ENCODE measurements at regions not wholly inside any gene's neighbourhood (a gene's known extent, or its start where the extent isn't known, plus 50 kb on each side); places are given as distances from the start of the nearest gene placed in this dataset.

DNA sequence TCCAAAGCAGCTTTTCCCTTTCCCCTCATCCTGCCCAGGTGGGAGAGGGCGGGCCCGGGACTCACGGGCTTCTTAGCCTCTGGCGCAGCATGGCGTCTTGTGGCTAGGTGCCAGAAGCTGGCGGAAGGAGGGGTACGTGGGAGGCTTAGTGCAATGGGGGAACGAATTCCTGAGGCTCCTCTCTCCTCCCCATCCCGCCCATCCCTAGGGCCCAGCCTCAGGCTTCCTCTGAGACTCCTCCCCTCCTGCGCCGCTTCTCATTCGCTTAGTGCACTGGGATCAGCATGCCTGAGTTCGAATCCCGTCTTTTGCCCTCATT, 297.8 kb downstream of the ZNF536 start:
- CTCF ChIA-PET = interaction anchor here (0.6 to 1.8 kb wide), 4 partner anchors 9 to 45 kb away, joined by 3 to 5 read pairs (median 4); no protein-coding TSS in a partner anchor
- TF ChIP-seq NFRKB (IDR thresholded peaks at IDR 0.05) (no peak), FOXM1 (IDR thresholded peaks at IDR 0.05; ENCODE audit: borderline replicate concordance) (no peak), ELF4 (IDR thresholded peaks at IDR 0.05) (no peak), SUZ12 (IDR thresholded peaks at IDR 0.05) (no peak), TARDBP (IDR thresholded peaks at IDR 0.05) (no peak), FOXK2 (IDR thresholded peaks at IDR 0.05) (no peak), L3MBTL2 (conservative IDR thresholded peaks at IDR 0.05) (no peak), LEF1 (IDR thresholded peaks at IDR 0.05; ENCODE audit: borderline replicate concordance) (no peak), CTBP1 (IDR thresholded peaks at IDR 0.05; ENCODE audit: borderline replicate concordance) (no peak), SP1 (IDR thresholded peaks at IDR 0.05) (no peak), ARNT (IDR thresholded peaks at IDR 0.05) (no peak), HDGF (IDR thresholded peaks at IDR 0.05; ENCODE audit: borderline replicate concordance) (no peak), ZNF384 (IDR thresholded peaks at IDR 0.05) (no peak), BHLHE40 (IDR thresholded peaks at IDR 0.05; ENCODE audit: borderline replicate concordance) (no peak), FOXA1 (IDR thresholded peaks at IDR 0.05) (no peak)
- TF ChIP-seq, protein P1, sequence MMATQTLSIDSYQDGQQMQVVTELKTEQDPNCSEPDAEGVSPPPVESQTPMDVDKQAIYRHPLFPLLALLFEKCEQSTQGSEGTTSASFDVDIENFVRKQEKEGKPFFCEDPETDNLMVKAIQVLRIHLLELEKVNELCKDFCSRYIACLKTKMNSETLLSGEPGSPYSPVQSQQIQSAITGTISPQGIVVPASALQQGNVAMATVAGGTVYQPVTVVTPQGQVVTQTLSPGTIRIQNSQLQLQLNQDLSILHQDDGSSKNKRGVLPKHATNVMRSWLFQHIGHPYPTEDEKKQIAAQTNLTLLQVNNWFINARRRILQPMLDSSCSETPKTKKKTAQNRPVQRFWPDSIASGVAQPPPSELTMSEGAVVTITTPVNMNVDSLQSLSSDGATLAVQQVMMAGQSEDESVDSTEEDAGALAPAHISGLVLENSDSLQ (IDR thresholded peaks at IDR 0.05) = no peak
- DNase-seq (ENCODE audit: extremely low spot score) = no peak
- POLR2A ChIA-PET = no interaction called here

DNA sequence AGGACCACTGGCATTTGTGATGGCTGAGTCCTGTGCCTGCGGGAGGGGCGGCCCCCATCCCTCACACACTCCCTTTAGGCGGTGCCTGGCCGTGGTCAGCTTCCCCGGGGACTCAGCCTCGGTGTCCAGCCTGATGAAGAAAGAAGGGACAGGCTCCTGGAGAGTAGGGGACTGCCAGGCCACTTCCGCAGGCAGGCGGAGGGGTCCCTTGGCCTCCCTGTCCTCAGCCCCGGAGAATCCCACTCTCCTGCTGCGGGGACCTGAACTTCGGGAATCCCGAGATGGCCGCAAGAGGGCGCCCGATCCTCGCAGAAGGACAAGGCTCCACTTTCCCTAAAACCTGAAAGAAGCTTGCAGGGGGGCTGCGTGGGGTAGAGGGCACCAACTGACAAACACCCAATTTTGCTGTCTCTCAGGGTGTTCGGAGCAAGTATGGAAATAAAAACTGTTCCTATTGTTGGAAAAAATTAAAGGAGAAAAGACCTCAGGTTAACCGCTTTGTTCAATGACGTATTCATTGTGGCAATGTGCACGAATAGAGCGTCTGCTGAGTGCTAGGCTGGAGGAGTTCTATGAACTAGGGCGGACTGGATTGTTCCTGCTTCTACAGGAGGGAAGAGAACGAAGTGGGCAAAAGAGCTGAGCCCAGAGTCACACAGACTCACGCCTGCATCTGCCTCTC, 297.3 kb downstream of the ZNF536 start:
- TF ChIP-seq FOXM1 (IDR thresholded peaks at IDR 0.05; ENCODE audit: borderline replicate concordance) = no peak
- CTCF ChIA-PET = interaction anchor here (0.6 to 1.8 kb wide), 5 partner anchors 10 to 1398 kb away, joined by 3 to 5 read pairs (median 4); no protein-coding TSS in a partner anchor
- POLR2A ChIA-PET = no interaction called here
- DNase-seq (ENCODE audit: extremely low spot score) = peak; percentile 71

DNA sequence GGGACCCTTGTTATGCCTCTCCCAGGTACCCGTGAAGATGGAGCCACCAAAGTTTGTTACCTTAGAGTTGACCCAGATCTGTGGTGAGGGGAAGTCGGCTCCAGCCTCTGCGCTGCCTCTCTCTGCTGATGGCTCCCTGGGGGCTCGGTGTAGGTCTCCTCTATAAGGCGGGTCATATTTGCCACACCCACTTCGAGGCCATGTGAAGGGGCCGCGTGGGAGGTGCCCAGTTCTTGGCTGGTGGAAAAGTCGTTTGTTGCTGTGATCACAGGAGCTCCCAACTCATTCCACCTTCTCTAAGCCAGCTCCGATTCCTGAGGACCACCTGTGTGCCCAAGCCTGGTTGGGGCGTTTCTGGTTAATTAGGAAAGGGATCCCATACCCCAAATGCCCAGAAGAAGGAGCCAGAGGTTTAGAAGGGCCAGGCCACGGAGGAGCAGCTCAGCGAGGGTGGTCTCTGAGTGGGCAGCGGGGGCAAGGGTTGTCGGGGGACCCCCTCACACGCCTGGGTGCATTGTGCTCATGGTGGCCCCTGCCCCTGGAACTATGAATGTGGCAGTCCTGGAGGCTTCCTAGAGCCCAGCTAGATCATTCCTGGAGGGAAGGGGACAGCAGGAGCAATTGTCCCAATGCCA, 296.5 kb downstream of the ZNF536 start:
- TF ChIP-seq LEF1 (IDR thresholded peaks at IDR 0.05; ENCODE audit: borderline replicate concordance) (no peak), CTBP1 (IDR thresholded peaks at IDR 0.05; ENCODE audit: borderline replicate concordance) (no peak), BHLHE40 (IDR thresholded peaks at IDR 0.05; ENCODE audit: borderline replicate concordance) (no peak), NFRKB (IDR thresholded peaks at IDR 0.05) (no peak), SP1 (IDR thresholded peaks at IDR 0.05) (no peak), ELF4 (IDR thresholded peaks at IDR 0.05) (no peak), ARNT (IDR thresholded peaks at IDR 0.05) (no peak), HDGF (IDR thresholded peaks at IDR 0.05; ENCODE audit: borderline replicate concordance) (no peak)
- TF ChIP-seq, protein P1 (IDR thresholded peaks at IDR 0.05) = no peak
- POLR2A ChIA-PET = no interaction called here
- CTCF ChIA-PET = interaction anchor here (1.0 to 1.8 kb wide), 3 partner anchors 10 to 1399 kb away, joined by 3 to 5 read pairs (median 5); no protein-coding TSS in a partner anchor
- no peak for DNase-seq (ENCODE audit: extremely low spot score)

DNA sequence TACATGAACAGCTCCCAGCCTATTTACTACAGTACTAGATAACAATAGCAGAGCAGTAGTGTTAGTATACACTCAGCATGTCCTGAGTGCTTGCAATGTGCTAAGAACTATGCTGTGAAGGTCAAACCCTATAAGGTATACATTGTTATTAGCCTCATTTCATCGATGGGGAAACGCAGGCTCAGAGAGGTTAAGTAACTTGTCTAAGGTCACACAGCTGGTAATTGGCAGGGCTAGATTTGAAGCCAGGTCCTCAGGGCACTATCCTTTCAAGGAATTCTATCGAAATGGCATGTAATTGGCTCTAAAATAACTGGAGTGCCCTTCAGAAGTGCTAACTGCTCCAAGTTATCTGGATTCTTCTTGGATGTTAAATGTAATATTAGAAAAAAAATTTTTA, 295.6 kb downstream of the ZNF536 start:
- no peak for TF ChIP-seq CTBP1 (IDR thresholded peaks at IDR 0.05; ENCODE audit: borderline replicate concordance)
- TF ChIP-seq, protein P1 (IDR thresholded peaks at IDR 0.05) = no peak
- no peak for TF ChIP-seq BHLHE40 (IDR thresholded peaks at IDR 0.05; ENCODE audit: borderline replicate concordance)
- TF ChIP-seq FOXA1 (IDR thresholded peaks at IDR 0.05) = no peak
- no peak for TF ChIP-seq NFRKB (IDR thresholded peaks at IDR 0.05)
- no peak for TF ChIP-seq FOXM1 (IDR thresholded peaks at IDR 0.05; ENCODE audit: borderline replicate concordance)
- TF ChIP-seq TARDBP (IDR thresholded peaks at IDR 0.05) = no peak
- TF ChIP-seq FOXK2 (IDR thresholded peaks at IDR 0.05) = no peak
- no peak for TF ChIP-seq HDGF (IDR thresholded peaks at IDR 0.05; ENCODE audit: borderline replicate concordance)
- TF ChIP-seq SUZ12 (IDR thresholded peaks at IDR 0.05) = no peak
- TF ChIP-seq SP1 (IDR thresholded peaks at IDR 0.05) = no peak
- no peak for TF ChIP-seq ARNT (IDR thresholded peaks at IDR 0.05)
- no peak for TF ChIP-seq ELF4 (IDR thresholded peaks at IDR 0.05)
- no peak for TF ChIP-seq L3MBTL2 (conservative IDR thresholded peaks at IDR 0.05)
- TF ChIP-seq LEF1 (IDR thresholded peaks at IDR 0.05; ENCODE audit: borderline replicate concordance) = no peak
- no peak for TF ChIP-seq ZNF384 (IDR thresholded peaks at IDR 0.05)
- POLR2A ChIA-PET = no interaction called here
- no peak for DNase-seq (ENCODE audit: extremely low spot score)
- CTCF ChIA-PET = no interaction called here

DNA sequence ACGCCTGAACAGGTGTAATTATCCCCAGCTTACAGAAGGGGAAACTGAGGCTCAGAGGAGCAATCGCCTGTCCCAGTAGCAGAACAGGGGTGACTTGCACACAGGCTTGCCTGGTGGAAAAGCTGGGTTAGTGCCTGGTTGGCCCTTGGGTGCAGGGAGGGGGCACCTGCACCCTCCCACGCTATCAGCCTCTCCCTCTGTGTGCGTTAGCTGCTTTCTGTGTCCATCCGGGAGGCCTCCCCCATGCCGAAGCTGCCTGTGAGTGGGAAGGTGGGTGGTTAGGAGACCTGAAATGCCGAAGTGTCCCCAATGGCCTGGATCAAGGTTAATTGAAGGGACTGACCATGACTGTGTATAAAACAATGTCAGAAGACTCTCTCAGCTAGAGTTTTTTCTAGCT, 295.0 kb downstream of the ZNF536 start:
- ChIA-PET POLR2A (no interaction called here), CTCF (interaction anchor here (0.6 to 1.4 kb wide), 4 partner anchors 16 to 887 kb away, joined by 3 to 5 read pairs (median 3); no protein-coding TSS in a partner anchor)
- TF ChIP-seq L3MBTL2 (conservative IDR thresholded peaks at IDR 0.05) = no peak
- no peak for TF ChIP-seq ZNF384 (IDR thresholded peaks at IDR 0.05)
- TF ChIP-seq ARNT (IDR thresholded peaks at IDR 0.05) = no peak
- DNase-seq (ENCODE audit: extremely low spot score) = no peak

DNA sequence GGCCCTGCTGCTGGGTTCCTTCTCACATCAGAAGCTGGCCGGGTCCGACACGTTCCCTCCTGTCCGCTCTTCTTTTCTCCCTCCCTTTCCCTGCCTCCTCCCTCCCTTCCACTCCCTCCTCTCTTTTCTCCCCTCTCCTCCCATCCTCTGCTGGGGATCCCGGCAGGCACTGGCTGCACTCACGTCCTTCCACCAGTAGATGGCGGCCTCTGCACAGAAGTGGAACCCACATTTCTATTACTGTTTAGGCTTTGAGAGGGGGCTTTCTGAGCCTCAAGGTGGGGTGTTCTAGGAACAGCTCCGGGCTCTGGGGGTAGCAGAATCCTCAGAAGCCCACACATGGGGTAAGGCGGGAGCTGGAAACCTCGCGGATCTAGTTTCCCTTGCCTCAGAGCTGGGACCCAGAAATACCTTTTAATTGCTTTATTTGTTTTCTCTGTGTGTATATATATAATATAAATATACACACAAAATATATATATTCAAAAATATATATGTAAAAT, 294.2 kb downstream of the ZNF536 start:
- no peak for TF ChIP-seq SUZ12 (IDR thresholded peaks at IDR 0.05)
- no peak for TF ChIP-seq ZNF384 (IDR thresholded peaks at IDR 0.05)
- no peak for TF ChIP-seq ARNT (IDR thresholded peaks at IDR 0.05)
- TF ChIP-seq, protein P1 (IDR thresholded peaks at IDR 0.05) = no peak
- POLR2A ChIA-PET = no interaction called here

More for the DNA sequence above, 294.2 kb downstream of the ZNF536 start:
- DNase-seq (ENCODE audit: extremely low spot score) = peak; percentile 56
- CTCF ChIA-PET = interaction anchor here (0.9 to 1.4 kb wide), 3 partner anchors 17 to 274 kb away, joined by 3 to 5 read pairs (median 3); no protein-coding TSS in a partner anchor

All from HEK293T (cell line).